ENCODE measurements at regions not wholly inside any gene's neighbourhood (a gene's known extent, or its start where the extent isn't known, plus 50 kb on each side); places are given as distances from the start of the nearest gene placed in this dataset.
A peak's percentile ranks its signal among the peaks of the same experiment; 100 is the strongest.

DNA sequence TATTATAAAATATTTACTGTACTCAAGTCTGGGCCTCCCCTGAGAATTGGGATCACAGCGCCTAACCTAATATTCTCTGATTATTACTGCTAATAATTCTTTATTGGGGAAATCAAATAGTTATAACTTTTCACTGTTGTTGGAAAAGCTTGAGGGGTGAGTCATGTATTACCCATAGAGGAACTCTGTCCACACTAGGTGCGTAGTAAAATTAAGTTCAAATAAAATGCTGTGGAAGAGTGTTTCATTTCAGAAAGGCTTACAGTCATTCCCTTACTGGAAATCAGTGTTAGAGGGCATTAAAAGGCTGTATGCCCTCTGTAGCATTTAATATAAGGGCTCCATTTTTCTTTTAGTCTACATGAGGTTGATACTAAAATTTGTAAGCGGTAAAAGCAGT lies 135.0 kb upstream of the NFIA start:
- H3K4me3 ChIP-seq (ENCODE audit: low read depth, low read length): no peak overlapping the region
- POLR2A ChIA-PET: no interaction called here
- H3K36me3 ChIP-seq (ENCODE audit: control insufficient read depth in 2 of 2, insufficient read depth in 1 of 2, low read length in 2 of 2): no peaks in the 10 kb centered on the region
- no peaks in the 10 kb centered on the region for H3K9me3 ChIP-seq (ENCODE audit: control insufficient read depth, insufficient read depth, low read depth, low read length)
- H3K27ac ChIP-seq (ENCODE audit: extremely low read depth, low read depth, low read length): no peak overlapping the region
- TF ChIP-seq PATZ1 (tag by site-specific recombination; IDR thresholded peaks at IDR 0.05) (no peak), ZBTB8A (tag by site-specific recombination; IDR thresholded peaks at IDR 0.05) (no peak), ZNF561 (tag by site-specific recombination; IDR thresholded peaks at IDR 0.05; ENCODE audit: borderline replicate concordance) (no peak), ZNF223 (tag by site-specific recombination; IDR thresholded peaks at IDR 0.05) (no peak)
- TF ChIP-seq, protein P1, sequence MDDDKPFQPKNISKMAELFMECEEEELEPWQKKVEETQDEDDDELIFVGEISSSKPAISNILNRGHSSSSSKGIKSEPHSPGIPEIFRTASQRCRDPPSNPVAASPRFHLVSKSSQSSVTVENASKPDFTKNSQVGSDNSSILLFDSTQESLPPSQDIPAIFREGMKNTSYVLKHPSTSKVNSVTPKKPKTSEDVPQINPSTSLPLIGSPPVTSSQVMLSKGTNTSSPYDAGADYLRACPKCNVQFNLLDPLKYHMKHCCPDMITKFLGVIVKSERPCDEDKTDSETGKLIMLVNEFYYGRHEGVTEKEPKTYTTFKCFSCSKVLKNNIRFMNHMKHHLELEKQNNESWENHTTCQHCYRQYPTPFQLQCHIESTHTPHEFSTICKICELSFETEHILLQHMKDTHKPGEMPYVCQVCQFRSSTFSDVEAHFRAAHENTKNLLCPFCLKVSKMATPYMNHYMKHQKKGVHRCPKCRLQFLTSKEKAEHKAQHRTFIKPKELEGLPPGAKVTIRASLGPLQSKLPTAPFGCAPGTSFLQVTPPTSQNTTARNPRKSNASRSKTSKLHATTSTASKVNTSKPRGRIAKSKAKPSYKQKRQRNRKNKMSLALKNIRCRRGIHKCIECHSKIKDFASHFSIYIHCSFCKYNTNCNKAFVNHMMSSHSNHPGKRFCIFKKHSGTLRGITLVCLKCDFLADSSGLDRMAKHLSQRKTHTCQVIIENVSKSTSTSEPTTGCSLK (tag by site-specific recombination; IDR thresholded peaks at IDR 0.05): no peak
- CTCF ChIA-PET: interaction anchor here (1.0 kb wide), 2 partner anchors 16 to 95 kb away, joined by 3 read pairs; no protein-coding TSS in a partner anchor
- no peaks in the 10 kb centered on the region for H3K4me1 ChIP-seq (ENCODE audit: control insufficient read depth, insufficient read depth, low read length)

DNA sequence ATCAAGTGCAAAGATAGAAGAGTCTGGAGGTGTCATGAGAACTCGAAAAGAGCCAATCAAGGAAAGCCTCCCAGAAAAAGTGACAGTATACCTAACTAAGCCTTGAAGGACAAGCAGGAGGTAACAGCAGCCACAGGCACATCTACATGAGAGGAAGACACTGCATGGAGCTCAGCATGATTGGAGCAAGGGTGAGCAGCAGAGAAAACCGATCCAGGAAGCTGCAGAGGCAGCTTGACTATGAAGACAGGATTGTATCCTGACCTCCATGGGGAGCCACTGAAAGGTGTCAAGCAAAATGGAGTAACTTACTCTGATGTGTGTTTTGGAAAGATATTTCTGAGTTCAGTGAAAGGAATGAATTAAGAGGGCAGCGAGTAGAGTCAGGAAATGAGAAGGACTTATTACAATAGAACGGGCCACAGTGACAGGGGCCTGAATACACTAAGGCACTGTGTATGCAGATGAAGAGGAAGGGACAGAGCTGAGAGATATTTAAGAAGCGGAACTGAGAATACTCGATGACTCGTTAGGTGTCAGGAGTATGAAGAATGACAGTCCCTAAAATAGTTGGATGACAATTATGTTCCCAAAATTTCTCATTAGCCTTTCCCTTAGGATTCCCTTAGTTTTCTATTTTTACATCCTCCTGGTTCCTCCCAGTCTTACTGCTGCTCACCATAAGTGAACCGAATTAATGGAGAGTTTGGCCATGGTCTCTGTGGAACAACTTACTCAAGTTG lies 139.3 kb upstream of the NFIA start:
- H3K36me3 ChIP-seq (ENCODE audit: control insufficient read depth in 2 of 2, insufficient read depth in 1 of 2, low read length in 2 of 2): no peaks in the 10 kb centered on the region
- no peak overlapping the region for H3K27ac ChIP-seq (ENCODE audit: extremely low read depth, low read depth, low read length)
- no peaks in the 10 kb centered on the region for H3K4me1 ChIP-seq (ENCODE audit: control insufficient read depth, insufficient read depth, low read length)
- POLR2A ChIA-PET: no interaction called here
- TF ChIP-seq ZNF513 (tag by site-specific recombination; IDR thresholded peaks at IDR 0.05): no peak
- no peak for TF ChIP-seq ZSCAN18 (tag by site-specific recombination; IDR thresholded peaks at IDR 0.05)
- peak; percentile 34; the same call in 1 of the 2 replicates for TF ChIP-seq ZBTB17 (tag by site-specific recombination; IDR thresholded peaks at IDR 0.05)
- H3K9me3 ChIP-seq (ENCODE audit: control insufficient read depth, insufficient read depth, low read depth, low read length): no peaks in the 10 kb centered on the region
- H3K4me3 ChIP-seq (ENCODE audit: low read depth, low read length): no peak overlapping the region
- CTCF ChIA-PET: interaction anchor here (0.7 kb wide), 1 partner anchor 13 kb away, joined by 3 read pairs; no protein-coding TSS in a partner anchor

DNA sequence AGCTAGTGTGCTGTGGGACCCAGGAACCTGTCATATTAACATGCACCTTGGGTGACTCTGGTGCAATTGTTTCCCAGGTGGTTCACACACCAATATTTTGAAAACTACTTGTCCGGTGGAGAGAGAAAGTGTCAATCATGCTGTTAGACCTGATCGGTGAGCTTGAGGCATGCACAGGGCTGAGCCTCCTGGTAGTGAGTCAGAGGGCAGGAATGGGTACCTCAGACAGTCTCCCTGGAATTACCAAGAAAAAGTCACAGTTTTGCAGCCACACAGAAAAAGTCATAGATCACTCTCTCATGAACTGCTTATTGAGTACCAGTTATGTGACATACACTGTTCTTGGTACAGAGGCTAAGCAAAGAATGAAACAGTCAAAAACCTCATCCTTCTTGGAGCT lies 140.1 kb upstream of the NFIA start:
- Histone ChIP-seq H3K36me3 (ENCODE audit: control insufficient read depth in 2 of 2, insufficient read depth in 1 of 2, low read length in 2 of 2) (no peaks in the 10 kb centered on the region), H3K9me3 (ENCODE audit: control insufficient read depth, insufficient read depth, low read depth, low read length) (no peaks in the 10 kb centered on the region), H3K4me1 (ENCODE audit: control insufficient read depth, insufficient read depth, low read length) (no peaks in the 10 kb centered on the region), H3K4me3 (ENCODE audit: low read depth, low read length) (no peak overlapping the region), H3K27ac (ENCODE audit: extremely low read depth, low read depth, low read length) (no peak overlapping the region)
- ChIA-PET CTCF (no interaction called here), POLR2A (no interaction called here)
- TF ChIP-seq ZNF830 (tag by site-specific recombination; IDR thresholded peaks at IDR 0.05; ENCODE audit: low read depth) (no peak), ZNF433 (tag by site-specific recombination; IDR thresholded peaks at IDR 0.05; ENCODE audit: low read depth) (no peak), ZNF707 (tag by site-specific recombination; IDR thresholded peaks at IDR 0.05) (no peak), ZBTB48 (tag by site-specific recombination; IDR thresholded peaks at IDR 0.05) (no peak), ZNF561 (tag by site-specific recombination; IDR thresholded peaks at IDR 0.05; ENCODE audit: borderline replicate concordance) (no peak), RBAK (tag by site-specific recombination; IDR thresholded peaks at IDR 0.05) (no peak), ZSCAN23 (tag by site-specific recombination; IDR thresholded peaks at IDR 0.05) (no peak), FEZF1 (tag by site-specific recombination; IDR thresholded peaks at IDR 0.05) (no peak), ZNF2 (tag by site-specific recombination; IDR thresholded peaks at IDR 0.05) (no peak), REPIN1 (tag by site-specific recombination; IDR thresholded peaks at IDR 0.05; ENCODE audit: low read depth) (no peak), ZNF324 (tag by site-specific recombination; IDR thresholded peaks at IDR 0.05) (no peak), SCRT2 (tag by site-specific recombination; IDR thresholded peaks at IDR 0.05) (no peak), ZNF664 (tag by site-specific recombination; IDR thresholded peaks at IDR 0.05) (no peak)
- TF ChIP-seq, protein P2, sequence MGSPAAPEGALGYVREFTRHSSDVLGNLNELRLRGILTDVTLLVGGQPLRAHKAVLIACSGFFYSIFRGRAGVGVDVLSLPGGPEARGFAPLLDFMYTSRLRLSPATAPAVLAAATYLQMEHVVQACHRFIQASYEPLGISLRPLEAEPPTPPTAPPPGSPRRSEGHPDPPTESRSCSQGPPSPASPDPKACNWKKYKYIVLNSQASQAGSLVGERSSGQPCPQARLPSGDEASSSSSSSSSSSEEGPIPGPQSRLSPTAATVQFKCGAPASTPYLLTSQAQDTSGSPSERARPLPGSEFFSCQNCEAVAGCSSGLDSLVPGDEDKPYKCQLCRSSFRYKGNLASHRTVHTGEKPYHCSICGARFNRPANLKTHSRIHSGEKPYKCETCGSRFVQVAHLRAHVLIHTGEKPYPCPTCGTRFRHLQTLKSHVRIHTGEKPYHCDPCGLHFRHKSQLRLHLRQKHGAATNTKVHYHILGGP (tag by site-specific recombination; IDR thresholded peaks at IDR 0.05): no peak
- TF ChIP-seq, protein P3, sequence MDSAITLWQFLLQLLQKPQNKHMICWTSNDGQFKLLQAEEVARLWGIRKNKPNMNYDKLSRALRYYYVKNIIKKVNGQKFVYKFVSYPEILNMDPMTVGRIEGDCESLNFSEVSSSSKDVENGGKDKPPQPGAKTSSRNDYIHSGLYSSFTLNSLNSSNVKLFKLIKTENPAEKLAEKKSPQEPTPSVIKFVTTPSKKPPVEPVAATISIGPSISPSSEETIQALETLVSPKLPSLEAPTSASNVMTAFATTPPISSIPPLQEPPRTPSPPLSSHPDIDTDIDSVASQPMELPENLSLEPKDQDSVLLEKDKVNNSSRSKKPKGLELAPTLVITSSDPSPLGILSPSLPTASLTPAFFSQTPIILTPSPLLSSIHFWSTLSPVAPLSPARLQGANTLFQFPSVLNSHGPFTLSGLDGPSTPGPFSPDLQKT (IDR thresholded peaks at IDR 0.05; ENCODE audit: borderline replicate concordance, low read depth, low read length): no peak

All from HEK293 (cell line).